ENCODE measurements at regions not wholly inside any gene's neighbourhood (a gene's known extent, or its start where the extent isn't known, plus 50 kb on each side); places are given as distances from the start of the nearest gene placed in this dataset.

DNA sequence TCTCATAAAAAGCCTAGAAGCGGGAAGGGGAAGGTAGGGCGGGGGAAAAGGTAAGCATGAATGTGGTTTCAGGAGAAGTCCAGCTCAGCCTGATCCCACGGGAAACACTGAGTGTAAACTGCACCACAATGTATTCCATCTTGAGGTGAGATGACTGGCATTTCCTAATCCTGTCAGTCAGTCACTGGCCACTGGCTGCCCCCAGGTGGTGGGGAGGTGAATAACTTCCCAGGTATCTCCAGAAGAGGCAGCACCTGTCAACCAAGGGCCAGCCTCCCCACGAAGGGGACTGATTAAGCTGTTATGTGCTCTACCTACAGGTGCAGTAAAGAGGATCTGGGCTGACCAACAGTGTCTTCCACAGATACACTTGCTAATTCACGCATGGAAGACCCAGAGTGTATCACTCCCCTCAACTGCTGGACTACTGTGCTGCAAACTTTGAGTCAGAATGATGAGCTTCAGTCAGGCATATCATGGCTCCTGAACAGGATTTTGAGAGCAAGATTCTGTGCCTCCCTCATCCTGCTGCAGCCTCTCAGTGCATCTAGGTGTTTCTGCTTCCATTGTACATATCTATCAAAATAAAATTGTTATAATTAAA is 108.5 kb upstream of the CCL2 start:
- no peaks in the 10 kb centered on the region for H3K4me1 Mint-ChIP-seq
- H3K27ac Mint-ChIP-seq = no peak overlapping the region
- peaks cover 10% of the 10 kb centered on the region for H3K27me3 Mint-ChIP-seq
- intact Hi-C loops (cut with DNase I, micrococcal nuclease) = loop anchor here (1.0 to 5.0 kb wide), 4 partner anchors 65 to 367 kb away; no protein-coding TSS in a partner anchor
- H3K36me3 Mint-ChIP-seq (ENCODE audit: low read depth) = no peaks in the 10 kb centered on the region
- no peaks in the 10 kb centered on the region for H3K9me3 Mint-ChIP-seq (ENCODE audit: low read depth)
- ATAC-seq = peak; percentile 58
- peak; percentile 81 for DNase-seq
- H3K4me3 Mint-ChIP-seq = no peak overlapping the region
- POLR2A ChIA-PET = no interaction called here
- CTCF ChIA-PET = interaction anchor here (0.6 to 2.2 kb wide), 8 partner anchors 9 to 693 kb away, joined by 3 to 13 read pairs (median 4); no protein-coding TSS in a partner anchor

DNA sequence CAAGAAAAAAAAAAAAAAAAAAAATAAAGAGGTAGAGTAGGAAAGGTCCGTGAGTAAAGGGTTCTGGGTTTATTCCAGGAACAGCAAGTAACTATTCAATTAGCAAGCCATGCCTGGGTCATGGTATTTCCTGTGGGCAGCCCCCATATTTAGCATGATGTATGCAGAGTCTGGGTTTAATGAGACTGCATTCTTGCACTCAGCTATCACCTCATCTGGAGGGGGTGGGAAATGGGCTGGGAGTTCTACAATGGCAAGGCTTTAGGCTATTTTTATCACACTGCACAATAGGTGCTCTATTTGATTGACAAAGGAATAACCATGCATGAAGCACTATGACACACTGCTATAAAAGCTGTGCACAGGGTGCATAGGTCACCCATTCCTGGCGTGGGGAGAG is 104.0 kb upstream of the CCL2 start:
- ChIA-PET CTCF (no interaction called here), POLR2A (no interaction called here)
- Mint-ChIP-seq H3K27me3 (peaks cover 23% of the 10 kb centered on the region), H3K27ac (no peak overlapping the region), H3K4me3 (no peak overlapping the region), H3K9me3 (ENCODE audit: low read depth) (no peaks in the 10 kb centered on the region), H3K4me1 (peaks cover 10% of the 10 kb centered on the region), H3K36me3 (ENCODE audit: low read depth) (no peaks in the 10 kb centered on the region)
- no peak for ATAC-seq
- DNase-seq = no peak
- intact Hi-C loops (cut with DNase I, micrococcal nuclease) = no loop called here

DNA sequence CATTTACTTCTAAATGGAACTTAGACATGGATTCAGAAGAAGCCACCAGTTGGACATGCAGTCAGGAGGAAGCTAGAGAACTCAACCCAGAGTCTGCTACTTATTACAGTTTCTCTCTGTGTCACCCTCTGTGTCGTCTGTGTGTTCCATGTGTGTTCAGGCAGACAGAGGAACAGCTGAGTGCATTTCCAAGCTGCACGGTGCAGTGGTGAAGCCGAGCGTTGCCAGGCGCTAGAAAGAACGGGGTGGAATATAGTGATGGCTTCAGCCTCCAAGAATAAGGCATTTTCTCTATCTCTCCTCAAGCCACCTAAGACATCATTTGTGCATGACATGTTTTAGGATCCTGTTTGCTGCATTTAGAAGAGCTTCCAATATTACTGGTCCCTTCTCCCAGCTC is 101.1 kb upstream of the CCL2 start:
- CTCF ChIA-PET = no interaction called here
- peaks cover 12% of the 10 kb centered on the region for H3K4me1 Mint-ChIP-seq

DNA sequence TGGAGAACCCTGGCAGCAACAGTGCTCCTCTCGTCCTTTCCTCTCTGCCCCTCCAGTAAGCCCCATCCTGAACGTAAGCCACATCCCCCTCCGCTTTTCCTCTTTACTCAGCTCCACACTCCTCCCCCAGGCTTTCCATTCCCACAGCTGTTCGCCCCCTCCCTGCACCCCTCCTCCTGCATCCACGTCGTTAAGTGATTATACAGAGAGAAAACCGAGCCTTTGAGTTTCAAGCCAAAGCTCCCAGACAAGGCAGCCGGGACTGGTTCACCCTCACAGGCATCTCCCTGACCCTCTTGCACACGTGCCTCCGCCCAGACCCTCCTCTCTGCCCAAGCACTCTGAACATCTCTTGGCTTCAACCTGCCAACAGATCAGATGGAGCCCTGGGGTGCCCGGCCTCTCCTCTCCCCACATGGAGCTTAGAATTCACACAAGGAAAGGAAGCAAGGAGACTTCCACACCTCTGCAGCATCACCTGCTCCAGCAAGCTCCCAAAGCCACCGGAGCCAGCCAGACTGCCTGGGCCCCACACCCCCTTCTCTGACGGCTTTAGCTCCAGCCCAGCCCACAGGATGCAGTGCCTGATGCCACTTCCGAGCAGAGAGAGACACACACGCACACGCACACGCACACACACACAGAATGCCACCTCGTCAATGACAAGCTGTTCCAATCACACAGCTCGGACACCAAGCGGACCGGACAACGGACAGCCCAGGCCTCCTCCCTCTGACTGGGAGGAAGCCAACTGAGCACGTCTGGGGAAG is 99.9 kb upstream of the CCL2 start:
- H3K4me1 Mint-ChIP-seq = peaks cover 12% of the 10 kb centered on the region
- intact Hi-C loops (cut with DNase I, micrococcal nuclease) = no loop called here
- H3K4me3 Mint-ChIP-seq = peak overlapping the region; percentile 21
- DNase-seq = peak; percentile 52
- H3K36me3 Mint-ChIP-seq (ENCODE audit: low read depth) = no peaks in the 10 kb centered on the region
- peak; percentile 44 for ATAC-seq
- H3K27ac Mint-ChIP-seq = peak overlapping the region; percentile 5
- peaks cover 47% of the 10 kb centered on the region for H3K27me3 Mint-ChIP-seq
- CTCF ChIA-PET = interaction anchor here (0.6 to 1.2 kb wide), 4 partner anchors 8 to 16 kb away, joined by 3 to 5 read pairs (median 3); no protein-coding TSS in a partner anchor
- H3K9me3 Mint-ChIP-seq (ENCODE audit: low read depth) = peaks cover 7% of the 10 kb centered on the region
- POLR2A ChIA-PET = no interaction called here

More for the DNA sequence above, 101.1 kb upstream of the CCL2 start:
- Mint-ChIP-seq H3K9me3 (ENCODE audit: low read depth) (peaks cover 7% of the 10 kb centered on the region), H3K4me3 (no peak overlapping the region), H3K27me3 (peaks cover 45% of the 10 kb centered on the region), H3K27ac (no peak overlapping the region), H3K36me3 (ENCODE audit: low read depth) (no peaks in the 10 kb centered on the region)
- intact Hi-C loops (cut with DNase I, micrococcal nuclease) = no loop called here
- ATAC-seq = no peak
- POLR2A ChIA-PET = no interaction called here
- DNase-seq = no peak

DNA sequence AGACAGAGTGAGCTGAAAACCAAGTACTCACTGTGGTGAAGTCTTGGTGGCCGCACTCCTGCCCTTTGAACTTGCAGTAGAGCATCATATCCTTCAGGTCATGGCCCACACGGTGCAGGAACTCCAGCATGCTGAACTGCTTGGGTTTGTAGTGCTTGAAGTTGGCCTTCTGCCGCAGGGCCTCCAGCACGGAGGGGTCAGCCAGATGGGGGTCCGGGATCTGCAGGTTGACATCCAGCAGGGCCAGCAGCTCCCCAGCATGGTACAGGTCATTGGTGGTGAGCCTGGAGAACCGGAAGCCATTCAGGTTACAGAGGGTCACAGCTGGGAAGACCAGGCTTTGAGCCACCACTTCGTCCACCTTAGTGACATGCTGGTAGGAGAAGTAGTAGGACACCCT is 99.1 kb upstream of the CCL2 start:
- H3K27ac Mint-ChIP-seq = peak overlapping the region; percentile 5
- CTCF ChIA-PET = interaction anchor here (1.0 to 1.3 kb wide), 3 partner anchors 9 to 206 kb away, joined by 3 read pairs; no protein-coding TSS in a partner anchor

DNA sequence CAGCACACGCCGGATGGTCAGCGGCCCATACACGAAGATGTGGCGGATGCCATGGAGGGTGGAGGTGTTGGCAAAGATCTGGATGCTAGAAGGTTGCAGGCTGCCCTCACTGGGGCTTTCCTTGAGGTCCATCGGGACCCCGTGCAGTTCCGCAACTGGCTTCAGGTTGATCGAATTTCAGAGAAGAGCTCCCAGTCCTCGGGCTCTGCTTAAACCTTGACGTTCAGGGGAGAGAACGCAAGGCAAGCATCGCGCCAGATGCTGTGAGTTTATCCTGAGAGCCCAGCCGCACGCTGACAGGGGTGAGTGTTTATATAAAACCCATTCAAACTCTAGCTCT is 98.7 kb upstream of the CCL2 start:
- no peak for ATAC-seq
- Mint-ChIP-seq H3K9me3 (ENCODE audit: low read depth) (peaks cover 7% of the 10 kb centered on the region), H3K36me3 (ENCODE audit: low read depth) (no peaks in the 10 kb centered on the region), H3K27me3 (peaks cover 47% of the 10 kb centered on the region), H3K4me3 (no peak overlapping the region), H3K27ac (no peak overlapping the region), H3K4me1 (peaks cover 12% of the 10 kb centered on the region)
- ChIA-PET POLR2A (no interaction called here), CTCF (interaction anchor here (0.6 to 1.3 kb wide), 2 partner anchors 206 to 659 kb away, joined by 3 read pairs; no protein-coding TSS in a partner anchor)
- DNase-seq = no peak
- intact Hi-C loops (cut with DNase I, micrococcal nuclease) = no loop called here

More for the DNA sequence above, 99.1 kb upstream of the CCL2 start:
- Mint-ChIP-seq H3K4me3 (no peak overlapping the region), H3K27me3 (peaks cover 47% of the 10 kb centered on the region), H3K4me1 (peaks cover 12% of the 10 kb centered on the region), H3K9me3 (ENCODE audit: low read depth) (peaks cover 7% of the 10 kb centered on the region), H3K36me3 (ENCODE audit: low read depth) (no peaks in the 10 kb centered on the region)
- POLR2A ChIA-PET = no interaction called here
- DNase-seq = no peak
- no peak for ATAC-seq
- intact Hi-C loops (cut with DNase I, micrococcal nuclease) = no loop called here

DNA sequence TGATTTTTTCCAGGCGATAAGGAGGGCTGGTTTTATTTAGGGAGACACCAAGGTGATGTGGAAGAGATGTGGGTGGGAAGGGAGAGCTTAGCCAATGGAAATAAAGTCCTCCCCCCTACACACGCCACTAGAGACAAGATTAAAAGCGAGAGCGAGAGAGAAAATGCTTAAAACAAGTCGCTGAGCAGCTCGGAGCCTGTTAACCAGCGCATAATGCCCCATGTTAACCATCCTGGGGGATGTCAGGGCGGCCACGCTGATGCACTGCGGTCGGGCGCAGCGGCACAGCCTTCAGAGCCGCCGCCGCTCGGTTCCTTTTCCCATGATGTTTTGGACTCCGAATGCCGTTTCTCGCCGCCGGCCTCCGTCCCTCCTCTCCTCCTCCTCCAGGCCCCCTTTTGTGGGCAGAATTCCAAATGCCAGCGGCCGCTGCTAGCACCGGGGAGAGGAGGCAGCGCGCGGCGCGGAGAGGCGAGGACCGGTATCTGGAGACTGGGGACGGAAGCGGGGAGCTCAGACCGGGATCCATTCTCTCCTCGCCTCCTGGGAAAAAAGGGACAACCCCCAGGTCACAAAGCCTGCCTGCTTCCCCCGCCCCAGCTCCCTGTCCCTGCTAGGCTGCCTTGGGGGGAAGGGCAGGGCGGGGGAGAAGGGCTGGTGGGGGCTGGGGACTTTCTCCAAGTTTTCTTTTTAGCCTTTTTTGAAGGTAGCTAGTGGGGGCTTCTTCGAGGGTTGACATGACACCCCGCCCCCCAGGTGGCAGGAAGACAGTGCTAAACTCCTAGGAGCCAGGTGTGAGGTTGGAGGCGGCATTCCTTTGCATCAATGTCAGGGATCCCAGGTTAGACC is 98.1 kb upstream of the CCL2 start:
- H3K4me1 Mint-ChIP-seq = peaks cover 12% of the 10 kb centered on the region
- H3K27me3 Mint-ChIP-seq = peaks cover 50% of the 10 kb centered on the region
- H3K36me3 Mint-ChIP-seq (ENCODE audit: low read depth) = no peaks in the 10 kb centered on the region
- H3K27ac Mint-ChIP-seq = no peak overlapping the region
- H3K9me3 Mint-ChIP-seq (ENCODE audit: low read depth) = peaks cover 7% of the 10 kb centered on the region
- intact Hi-C loops (cut with DNase I, micrococcal nuclease) = no loop called here
- H3K4me3 Mint-ChIP-seq = no peak overlapping the region
- DNase-seq (no peak), ATAC-seq (no peak)
- ChIA-PET CTCF (interaction anchor here (0.6 to 1.3 kb wide), 2 partner anchors 205 to 658 kb away, joined by 3 read pairs; no protein-coding TSS in a partner anchor), POLR2A (no interaction called here)

DNA sequence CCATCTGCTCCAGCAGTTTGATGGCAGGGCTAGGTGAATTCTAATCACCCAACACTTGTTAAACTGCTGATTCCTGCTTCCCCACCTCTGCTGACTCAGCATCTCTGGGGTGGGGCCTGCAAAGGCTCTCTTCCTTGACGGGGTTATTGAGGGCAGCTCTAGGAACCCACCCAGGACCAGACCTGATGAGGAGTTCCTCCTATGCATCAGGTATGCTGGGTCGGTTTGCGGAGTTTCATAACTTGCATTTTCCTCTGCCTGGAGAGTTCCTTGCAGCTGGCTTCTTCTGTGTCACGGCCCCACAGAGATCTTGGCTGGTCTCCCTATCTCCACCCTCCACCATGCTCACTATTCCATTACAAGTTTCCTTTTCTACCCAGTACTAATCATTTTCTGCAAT is 93.4 kb upstream of the CCL2 start:
- peaks cover under 1% of the 10 kb centered on the region for H3K4me1 Mint-ChIP-seq
- ChIA-PET POLR2A (no interaction called here), CTCF (interaction anchor here (0.7 kb wide), 1 partner anchor 211 kb away, joined by 3 read pairs; no protein-coding TSS in a partner anchor)
- ATAC-seq (no peak), DNase-seq (no peak)
- no peak overlapping the region for H3K27ac Mint-ChIP-seq
- H3K27me3 Mint-ChIP-seq = peaks cover 36% of the 10 kb centered on the region
- H3K36me3 Mint-ChIP-seq (ENCODE audit: low read depth) = no peaks in the 10 kb centered on the region
- H3K4me3 Mint-ChIP-seq = no peak overlapping the region
- peaks cover 7% of the 10 kb centered on the region for H3K9me3 Mint-ChIP-seq (ENCODE audit: low read depth)
- intact Hi-C loops (cut with DNase I, micrococcal nuclease) = no loop called here

DNA sequence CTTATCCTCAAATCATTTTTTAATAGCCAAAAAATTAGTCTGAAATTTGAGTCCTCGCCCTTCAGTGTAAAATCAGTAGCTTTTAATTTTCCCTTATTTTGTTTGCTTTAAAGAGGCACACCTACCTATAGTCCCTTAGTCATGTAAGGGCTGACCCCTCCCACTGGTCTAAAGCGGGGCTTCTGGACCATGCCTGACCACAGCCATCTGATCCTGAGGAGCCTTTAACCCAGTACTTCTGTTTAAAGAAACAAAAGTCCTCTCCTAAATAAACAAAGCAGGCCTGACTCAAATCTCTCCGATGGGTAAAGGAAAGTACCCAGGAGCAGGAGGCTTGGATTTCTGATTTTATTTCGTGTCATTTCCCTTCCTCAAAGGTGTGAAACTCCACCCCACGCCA is 92.0 kb upstream of the CCL2 start:
- no peaks in the 10 kb centered on the region for H3K36me3 Mint-ChIP-seq (ENCODE audit: low read depth)

DNA sequence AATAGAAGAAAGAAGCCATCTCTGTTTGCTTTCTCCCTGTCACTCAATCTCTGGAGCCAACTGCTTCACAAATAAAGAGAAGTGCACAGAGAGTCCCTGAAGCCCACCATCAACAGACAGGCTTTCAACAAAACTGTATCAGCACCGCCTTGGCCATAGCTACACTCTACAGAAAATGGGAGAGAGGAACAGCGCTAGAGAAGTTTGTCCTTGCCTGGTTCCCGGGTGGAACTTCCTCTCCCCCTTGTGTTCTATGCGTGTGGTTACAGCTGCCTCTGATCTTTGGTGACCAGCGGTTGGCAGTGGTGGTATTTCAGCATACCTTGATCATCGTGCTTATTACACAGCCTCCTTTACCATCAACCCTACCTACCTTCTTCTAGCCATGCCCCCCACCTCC is 91.4 kb upstream of the CCL2 start:
- Mint-ChIP-seq H3K9me3 (ENCODE audit: low read depth) (peaks cover 3% of the 10 kb centered on the region), H3K27me3 (peaks cover 21% of the 10 kb centered on the region), H3K27ac (no peak overlapping the region), H3K4me1 (no peaks in the 10 kb centered on the region), H3K36me3 (ENCODE audit: low read depth) (no peaks in the 10 kb centered on the region), H3K4me3 (no peak overlapping the region)
- ATAC-seq (no peak), DNase-seq (no peak)
- intact Hi-C loops (cut with DNase I, micrococcal nuclease) = no loop called here
- ChIA-PET CTCF (interaction anchor here (0.6 kb wide), 1 partner anchor 35 kb away, joined by 3 read pairs; no protein-coding TSS in a partner anchor), POLR2A (no interaction called here)

More for the DNA sequence above, 92.0 kb upstream of the CCL2 start:
- Mint-ChIP-seq H3K9me3 (ENCODE audit: low read depth) (peaks cover 7% of the 10 kb centered on the region), H3K27ac (no peak overlapping the region), H3K4me3 (no peak overlapping the region), H3K27me3 (peaks cover 27% of the 10 kb centered on the region), H3K4me1 (no peaks in the 10 kb centered on the region)
- CTCF ChIA-PET = interaction anchor here (0.8 kb wide), 1 partner anchor 8 kb away, joined by 3 read pairs; no protein-coding TSS in a partner anchor
- no peak for ATAC-seq
- intact Hi-C loops (cut with DNase I, micrococcal nuclease) = no loop called here
- POLR2A ChIA-PET = no interaction called here
- no peak for DNase-seq

DNA sequence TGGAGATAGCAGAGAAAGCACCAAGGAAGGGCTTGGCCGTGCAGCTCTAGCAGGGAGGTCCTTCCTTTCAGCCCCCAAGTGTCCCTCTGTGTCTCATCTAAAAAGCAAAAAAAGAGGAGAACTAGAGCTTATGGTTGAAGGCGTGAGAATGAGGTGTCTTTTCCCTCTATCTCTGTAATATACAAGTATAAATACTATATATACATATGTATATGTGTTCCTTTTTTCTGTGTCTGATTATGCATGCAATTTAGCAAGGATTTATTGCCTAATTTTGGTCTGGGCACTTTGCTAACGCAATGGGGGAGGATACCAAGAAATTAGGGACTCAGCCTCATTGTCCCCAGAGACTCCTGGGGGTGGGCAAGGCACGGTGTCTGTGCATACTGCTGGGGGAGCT is 90.2 kb upstream of the CCL2 start:
- Mint-ChIP-seq H3K9me3 (ENCODE audit: low read depth) (no peaks in the 10 kb centered on the region), H3K27me3 (peaks cover 14% of the 10 kb centered on the region), H3K27ac (no peak overlapping the region), H3K36me3 (ENCODE audit: low read depth) (no peaks in the 10 kb centered on the region), H3K4me1 (no peaks in the 10 kb centered on the region), H3K4me3 (no peak overlapping the region)
- ChIA-PET CTCF (interaction anchor here (0.9 kb wide), 1 partner anchor 194 kb away, joined by 3 read pairs; no protein-coding TSS in a partner anchor), POLR2A (no interaction called here)
- ATAC-seq (no peak), DNase-seq (no peak)
- intact Hi-C loops (cut with DNase I, micrococcal nuclease) = no loop called here

All from activated CD4-positive, alpha-beta T cell treated with anti-CD3 and anti-CD28 coated beads for 36 hours (primary cell).